ENCODE measurements at regions not wholly inside any gene's neighbourhood (a gene's known extent, or its start where the extent isn't known, plus 50 kb on each side); places are given as distances from the start of the nearest gene placed in this dataset.

DNA sequence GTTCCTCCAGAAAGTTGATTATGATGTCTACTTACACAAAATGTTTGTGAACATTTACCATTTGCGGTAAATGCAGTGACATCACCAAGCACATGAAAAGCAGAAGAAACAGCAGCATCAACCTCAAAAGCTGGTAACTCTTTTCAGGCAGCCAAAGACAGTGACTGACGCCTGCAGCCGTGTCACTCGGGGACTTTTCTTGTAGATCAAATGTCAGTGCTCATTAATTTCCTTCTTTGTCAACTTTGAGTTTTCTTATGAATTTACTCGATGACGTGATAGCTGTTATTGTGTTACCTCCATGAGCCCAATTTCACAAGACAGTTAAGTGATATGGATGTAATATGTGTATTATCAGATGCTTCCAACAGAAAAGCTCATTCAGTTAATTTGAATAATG is 92.5 kb downstream of the RIPK4 start:
- TF ChIP-seq GATA3 (IDR thresholded peaks at IDR 0.05; ENCODE audit: low read depth, low read length) (no peak), GATA2 (IDR thresholded peaks at IDR 0.05; ENCODE audit: low read depth, low read length) (no peak)
